K562 (cell line): ENCODE measurements at regions not wholly inside any gene's neighbourhood (a gene's known extent, or its start where the extent isn't known, plus 50 kb on each side); places are given as distances from the start of the nearest gene placed in this dataset.

Source experiments
- ATF7 ChIP-seq: fragments of 450-650 bp; IDR thresholded peaks from 2 replicates; pipeline ENCODE4 v1.7.1; 2014; ENCODE audit warnings: mild to moderate bottlenecking, moderate library complexity
- FOXM1 ChIP-seq, 2 experiments: fragments of 450-650 bp in 1 of 2; sonication (generic) in 1 of 2; formaldehyde crosslinking in 1 of 2; IDR thresholded peaks; 2 replicates each; pipeline versions ENCODE4 v1.6.1 to v1.9.0; 2017 to 2022; ENCODE audit warnings: low read depth in 2 of 2, mild to moderate bottlenecking in 2 of 2, missing genetic modification reagents in 1 of 2, moderate library complexity in 1 of 2
- GATA2 ChIP-seq: sonication (generic); formaldehyde crosslinking; IDR thresholded peaks from 2 replicates; pipeline ENCODE4 v1.4.0; 2020; ENCODE audit warnings: mild to moderate bottlenecking, missing genetic modification reagents
- KAT8 ChIP-seq: fragments of 450-650 bp; IDR thresholded peaks from 2 replicates; pipeline ENCODE4 v1.6.1; 2016; ENCODE audit warnings: low read depth, mild to moderate bottlenecking
- LARP7 ChIP-seq: fragments of 450-650 bp; IDR thresholded peaks from 2 replicates; pipeline ENCODE4 v1.6.1; 2016
- MAFK ChIP-seq: IDR thresholded peaks from 2 replicates; pipeline ENCODE4 v1.6.1; 2011; ENCODE audit warnings: low read length, improper control_type of control experiment
- MCM2 ChIP-seq: fragments of 450-650 bp; IDR thresholded peaks from 2 replicates; pipeline ENCODE4 v1.6.1; 2017; ENCODE audit warnings: low read depth, mild to moderate bottlenecking
- MEIS2 ChIP-seq: fragments of 450-650 bp; IDR thresholded peaks from 2 replicates; pipeline ENCODE4 v1.6.1; 2014; ENCODE audit warnings: mild to moderate bottlenecking; ENCODE audit not compliant: partially characterized antibody
- PTRF ChIP-seq: fragments of 450-650 bp; IDR thresholded peaks from 2 replicates; pipeline ENCODE4 v1.6.1; 2016; ENCODE audit warnings: mild to moderate bottlenecking, missing genetic modification characterization, missing compliant biosample characterization
- RBM34 ChIP-seq: fragments of 200-400 bp; formaldehyde crosslinking; IDR thresholded peaks from 2 replicates; pipeline ENCODE4 v1.6.1; 2018; ENCODE audit warnings: low read length, borderline replicate concordance; ENCODE audit not compliant: insufficient read depth
- SMC3 ChIP-seq: conservative IDR thresholded peaks from 2 replicates; pipeline ENCODE4 v1.6.1; 2011; ENCODE audit warnings: low read depth, low read length, improper control_type of control experiment; ENCODE audit not compliant: insufficient read depth
- TRIM28 ChIP-seq: fragments of 450-650 bp; IDR thresholded peaks from 2 replicates; pipeline ENCODE4 v1.6.1; 2017
- XRCC3 ChIP-seq: fragments of 450-650 bp; IDR thresholded peaks from 2 replicates; pipeline ENCODE4 v1.6.1; 2017; ENCODE audit warnings: mild to moderate bottlenecking, moderate library complexity
- ZBED1 ChIP-seq: IDR thresholded peaks from 2 replicates; pipeline ENCODE4 v1.6.1; 2014
- ZNF121 ChIP-seq: sonication (generic); formaldehyde crosslinking; conservative IDR thresholded peaks from 2 replicates; pipeline ENCODE4 v1.8.0; 2022; ENCODE audit warnings: missing genetic modification reagents
- ZNF253 ChIP-seq: fragments of 250-450 bp; sonication (Bioruptor Pico); conservative IDR thresholded peaks from 2 replicates; pipeline ENCODE4 v1.6.1; 2021; ENCODE audit warnings: mild to moderate bottlenecking
- ZNF445 ChIP-seq: fragments of 250-450 bp; sonication (Bioruptor Pico); IDR thresholded peaks from 2 replicates; pipeline ENCODE4 v1.4.0; 2020; ENCODE audit warnings: low read depth, mild to moderate bottlenecking, moderate library complexity
- TF ChIP-seq, protein P1 (sequence below): fragments of 450-650 bp; IDR thresholded peaks from 2 replicates; pipeline ENCODE4 v1.7.0; 2016; ENCODE audit warnings: borderline replicate concordance
- TF ChIP-seq, protein P2 (sequence below): IDR thresholded peaks from 3 replicates; pipeline ENCODE4 v1.6.1; 2011; ENCODE audit warnings: borderline replicate concordance, mild to moderate bottlenecking; ENCODE audit not compliant: insufficient read length, insufficient read depth
- TF ChIP-seq, protein P3 (sequence below): fragments of 200-400 bp; formaldehyde crosslinking; IDR thresholded peaks from 2 replicates; pipeline ENCODE4 v1.6.1; 2017; ENCODE audit warnings: mild to moderate bottlenecking, low read depth, low read length, moderate library complexity
- TF ChIP-seq, protein P4 (sequence below): fragments of 450-650 bp; IDR thresholded peaks from 2 replicates; pipeline ENCODE4 v1.6.1; 2016; ENCODE audit warnings: antibody characterized with exemption

DNA sequence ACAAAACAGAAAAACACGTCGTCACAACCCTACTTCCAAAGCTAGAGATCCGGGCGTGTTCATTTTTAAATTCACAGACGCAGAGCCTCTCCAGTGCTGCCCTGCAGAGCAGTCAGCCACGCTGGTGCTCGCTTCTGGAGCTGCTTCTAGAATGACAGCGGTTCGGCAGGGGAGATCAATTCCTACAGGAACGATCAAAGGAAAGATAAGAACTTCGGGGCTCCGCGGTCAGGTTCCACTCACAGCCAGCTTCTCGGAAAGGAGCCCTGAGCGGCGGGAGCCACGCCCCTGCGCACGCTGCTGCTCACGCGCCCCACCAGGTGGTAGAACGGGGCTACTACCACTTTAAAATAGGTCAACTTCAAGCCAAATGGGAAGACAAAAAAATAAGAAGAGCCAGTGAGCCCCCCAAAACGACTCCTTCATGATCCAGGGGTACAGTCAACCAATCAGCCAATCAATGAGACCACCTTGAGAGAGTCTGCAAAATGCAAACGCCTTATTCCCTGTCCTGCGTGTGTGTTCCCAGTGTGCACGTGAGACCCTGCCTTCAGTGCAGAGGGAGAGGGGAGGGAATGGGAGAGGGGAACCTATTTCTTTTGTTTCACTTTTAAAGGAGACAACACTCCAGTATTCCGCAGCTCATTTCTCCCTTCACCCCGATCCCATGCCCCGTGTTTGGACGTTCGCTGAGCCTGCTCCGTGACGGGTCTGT lies 209.7 kb downstream of the RBFOX3 start (continued):
- TF ChIP-seq, protein P1, sequence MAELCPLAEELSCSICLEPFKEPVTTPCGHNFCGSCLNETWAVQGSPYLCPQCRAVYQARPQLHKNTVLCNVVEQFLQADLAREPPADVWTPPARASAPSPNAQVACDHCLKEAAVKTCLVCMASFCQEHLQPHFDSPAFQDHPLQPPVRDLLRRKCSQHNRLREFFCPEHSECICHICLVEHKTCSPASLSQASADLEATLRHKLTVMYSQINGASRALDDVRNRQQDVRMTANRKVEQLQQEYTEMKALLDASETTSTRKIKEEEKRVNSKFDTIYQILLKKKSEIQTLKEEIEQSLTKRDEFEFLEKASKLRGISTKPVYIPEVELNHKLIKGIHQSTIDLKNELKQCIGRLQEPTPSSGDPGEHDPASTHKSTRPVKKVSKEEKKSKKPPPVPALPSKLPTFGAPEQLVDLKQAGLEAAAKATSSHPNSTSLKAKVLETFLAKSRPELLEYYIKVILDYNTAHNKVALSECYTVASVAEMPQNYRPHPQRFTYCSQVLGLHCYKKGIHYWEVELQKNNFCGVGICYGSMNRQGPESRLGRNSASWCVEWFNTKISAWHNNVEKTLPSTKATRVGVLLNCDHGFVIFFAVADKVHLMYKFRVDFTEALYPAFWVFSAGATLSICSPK = no peak
- no peak for TF ChIP-seq LARP7
- no peak for TF ChIP-seq ZNF253
- no peak for TF ChIP-seq RBM34
- TF ChIP-seq TRIM28 = no peak
- TF ChIP-seq MEIS2 = peak; percentile 2
- no peak for TF ChIP-seq XRCC3
- no peak for TF ChIP-seq MAFK
- no peak for TF ChIP-seq PTRF (tag)
- TF ChIP-seq, protein P2, sequence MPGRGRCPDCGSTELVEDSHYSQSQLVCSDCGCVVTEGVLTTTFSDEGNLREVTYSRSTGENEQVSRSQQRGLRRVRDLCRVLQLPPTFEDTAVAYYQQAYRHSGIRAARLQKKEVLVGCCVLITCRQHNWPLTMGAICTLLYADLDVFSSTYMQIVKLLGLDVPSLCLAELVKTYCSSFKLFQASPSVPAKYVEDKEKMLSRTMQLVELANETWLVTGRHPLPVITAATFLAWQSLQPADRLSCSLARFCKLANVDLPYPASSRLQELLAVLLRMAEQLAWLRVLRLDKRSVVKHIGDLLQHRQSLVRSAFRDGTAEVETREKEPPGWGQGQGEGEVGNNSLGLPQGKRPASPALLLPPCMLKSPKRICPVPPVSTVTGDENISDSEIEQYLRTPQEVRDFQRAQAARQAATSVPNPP = no peak
- TF ChIP-seq, protein P3, sequence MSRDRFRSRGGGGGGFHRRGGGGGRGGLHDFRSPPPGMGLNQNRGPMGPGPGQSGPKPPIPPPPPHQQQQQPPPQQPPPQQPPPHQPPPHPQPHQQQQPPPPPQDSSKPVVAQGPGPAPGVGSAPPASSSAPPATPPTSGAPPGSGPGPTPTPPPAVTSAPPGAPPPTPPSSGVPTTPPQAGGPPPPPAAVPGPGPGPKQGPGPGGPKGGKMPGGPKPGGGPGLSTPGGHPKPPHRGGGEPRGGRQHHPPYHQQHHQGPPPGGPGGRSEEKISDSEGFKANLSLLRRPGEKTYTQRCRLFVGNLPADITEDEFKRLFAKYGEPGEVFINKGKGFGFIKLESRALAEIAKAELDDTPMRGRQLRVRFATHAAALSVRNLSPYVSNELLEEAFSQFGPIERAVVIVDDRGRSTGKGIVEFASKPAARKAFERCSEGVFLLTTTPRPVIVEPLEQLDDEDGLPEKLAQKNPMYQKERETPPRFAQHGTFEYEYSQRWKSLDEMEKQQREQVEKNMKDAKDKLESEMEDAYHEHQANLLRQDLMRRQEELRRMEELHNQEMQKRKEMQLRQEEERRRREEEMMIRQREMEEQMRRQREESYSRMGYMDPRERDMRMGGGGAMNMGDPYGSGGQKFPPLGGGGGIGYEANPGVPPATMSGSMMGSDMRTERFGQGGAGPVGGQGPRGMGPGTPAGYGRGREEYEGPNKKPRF = no peak
- peak; percentile 35; the same call in 1 of the 2 replicates for TF ChIP-seq ATF7
- no peak for TF ChIP-seq FOXM1 (IDR thresholded peaks at IDR 0.05; ENCODE audit: low read depth)
- no peak for TF ChIP-seq FOXM1 (CRISPR knock-in tag; IDR thresholded peaks at IDR 0.05; ENCODE audit: low read depth)
- no peak for TF ChIP-seq KAT8
- TF ChIP-seq SMC3 = peak; percentile 33; the same call in 1 of the 2 replicates
- TF ChIP-seq, protein P4, sequence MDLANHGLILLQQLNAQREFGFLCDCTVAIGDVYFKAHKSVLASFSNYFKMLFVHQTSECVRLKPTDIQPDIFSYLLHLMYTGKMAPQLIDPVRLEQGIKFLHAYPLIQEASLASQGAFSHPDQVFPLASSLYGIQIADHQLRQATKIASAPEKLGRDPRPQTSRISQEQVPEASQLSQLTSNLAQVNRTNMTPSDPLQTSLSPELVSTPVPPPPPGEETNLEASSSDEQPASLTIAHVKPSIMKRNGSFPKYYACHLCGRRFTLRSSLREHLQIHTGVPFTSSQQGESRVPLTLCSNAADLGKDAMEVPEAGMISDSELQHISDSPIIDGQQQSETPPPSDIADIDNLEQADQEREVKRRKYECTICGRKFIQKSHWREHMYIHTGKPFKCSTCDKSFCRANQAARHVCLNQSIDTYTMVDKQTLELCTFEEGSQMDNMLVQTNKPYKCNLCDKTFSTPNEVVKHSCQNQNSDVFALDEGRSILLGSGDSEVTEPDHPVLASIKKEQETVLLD = no peak
- TF ChIP-seq GATA2 (CRISPR knock-in tag) = peak; percentile 34; the same call in 1 of the 2 replicates
- TF ChIP-seq MCM2 = no peak
- TF ChIP-seq ZNF445 = no peak
- no peak for TF ChIP-seq ZNF121 (CRISPR knock-in tag)
- TF ChIP-seq ZBED1 = no peak
